ENCODE measurements at regions not wholly inside any gene's neighbourhood (a gene's known extent, or its start where the extent isn't known, plus 50 kb on each side); places are given as distances from the start of the nearest gene placed in this dataset.
"Not testable (repeated sequence)": the region's sequence is repeated elsewhere in the genome, so short reads cannot be mapped to it uniquely, and the experiment has no call there.

GRCh38 chr6:132188556-132189264, 212.6 kb downstream of the MOXD1 start:
- DNase-seq: no peak
- TF ChIP-seq GATA1 (IDR thresholded peaks at IDR 0.05; ENCODE audit: low read depth, low read length) (no peak), POLR2A (IDR thresholded peaks at IDR 0.05; ENCODE audit: low read length) (no peak)

GRCh38 chr6:132187816-132188215, 213.5 kb downstream of the MOXD1 start:
- no peak for TF ChIP-seq POLR2A (IDR thresholded peaks at IDR 0.05; ENCODE audit: low read length)
- TF ChIP-seq GATA1 (IDR thresholded peaks at IDR 0.05; ENCODE audit: low read depth, low read length): no peak
- DNase-seq: no peak

- DNase-seq: not testable (repeated sequence)
These were observed 216.3 kb downstream of the MOXD1 start for GRCh38 chr6:132184966-132185365.

- no peak for TF ChIP-seq POLR2A (IDR thresholded peaks at IDR 0.05; ENCODE audit: low read length)
- no peak for TF ChIP-seq GATA1 (IDR thresholded peaks at IDR 0.05; ENCODE audit: low read depth, low read length)
These were observed 221.3 kb downstream of the MOXD1 start for GRCh38 chr6:132179955-132180354.

GRCh38 chr6:132174919-132175318, 223.7 kb upstream of the CCN2 start:
- TF ChIP-seq POLR2A (IDR thresholded peaks at IDR 0.05; ENCODE audit: low read length) (no peak), GATA1 (IDR thresholded peaks at IDR 0.05; ENCODE audit: low read depth, low read length) (no peak)
- DNase-seq: no peak

More at GRCh38 chr6:132179955-132180354, 221.3 kb downstream of the MOXD1 start:
- DNase-seq: no peak

GRCh38 chr6:132168961-132169360, 217.8 kb upstream of the CCN2 start:
- TF ChIP-seq GATA1 (IDR thresholded peaks at IDR 0.05; ENCODE audit: low read depth, low read length) (no peak), POLR2A (IDR thresholded peaks at IDR 0.05; ENCODE audit: low read length) (no peak)

GRCh38 chr6:132167929-132168892, 217.0 kb upstream of the CCN2 start:
- no peak for DNase-seq
- TF ChIP-seq GATA1 (IDR thresholded peaks at IDR 0.05; ENCODE audit: low read depth, low read length) (no peak), POLR2A (IDR thresholded peaks at IDR 0.05; ENCODE audit: low read length) (no peak)

More at GRCh38 chr6:132168961-132169360, 217.8 kb upstream of the CCN2 start:
- no peak for DNase-seq

- no peak for DNase-seq
- TF ChIP-seq GATA1 (IDR thresholded peaks at IDR 0.05; ENCODE audit: low read depth, low read length): no peak
- no peak for TF ChIP-seq POLR2A (IDR thresholded peaks at IDR 0.05; ENCODE audit: low read length)
These were observed 215.4 kb upstream of the CCN2 start for GRCh38 chr6:132166526-132167051.

GRCh38 chr6:132165677-132166076, 214.5 kb upstream of the CCN2 start:
- no peak for TF ChIP-seq POLR2A (IDR thresholded peaks at IDR 0.05; ENCODE audit: low read length)
- no peak for TF ChIP-seq GATA1 (IDR thresholded peaks at IDR 0.05; ENCODE audit: low read depth, low read length)
- no peak for DNase-seq

- no peak for DNase-seq
- no peak for TF ChIP-seq GATA1 (IDR thresholded peaks at IDR 0.05; ENCODE audit: low read depth, low read length)
- no peak for TF ChIP-seq POLR2A (IDR thresholded peaks at IDR 0.05; ENCODE audit: low read length)
These were observed 210.1 kb upstream of the CCN2 start for GRCh38 chr6:132161283-132161682.

- no peak for DNase-seq
- TF ChIP-seq POLR2A (IDR thresholded peaks at IDR 0.05; ENCODE audit: low read length) (no peak), GATA1 (IDR thresholded peaks at IDR 0.05; ENCODE audit: low read depth, low read length) (no peak)
These were observed 202.2 kb upstream of the CCN2 start for GRCh38 chr6:132153221-132153898.

GRCh38 chr6:132147530-132148011, 196.4 kb upstream of the CCN2 start:
- TF ChIP-seq POLR2A (IDR thresholded peaks at IDR 0.05; ENCODE audit: low read length) (no peak), GATA1 (IDR thresholded peaks at IDR 0.05; ENCODE audit: low read depth, low read length) (no peak)

GRCh38 chr6:132144456-132144855, 193.3 kb upstream of the CCN2 start:
- TF ChIP-seq GATA1 (IDR thresholded peaks at IDR 0.05; ENCODE audit: low read depth, low read length): no peak
- no peak for TF ChIP-seq POLR2A (IDR thresholded peaks at IDR 0.05; ENCODE audit: low read length)
- DNase-seq: no peak

More at GRCh38 chr6:132147530-132148011, 196.4 kb upstream of the CCN2 start:
- DNase-seq: no peak

Measured in erythroblast (primary cell).